HG03108 (cell line): ENCODE measurements at regions not wholly inside any gene's neighbourhood (a gene's known extent, or its start where the extent isn't known, plus 50 kb on each side); places are given as distances from the start of the nearest gene placed in this dataset.

Experiments
- ATAC-seq: cut with Tn5 transposase; IDR thresholded peaks from one replicate; pipeline ENCODE4 v1.9.1; 2021; ENCODE audit warnings: moderate library complexity; ENCODE audit not compliant: unreplicated experiment

DNA sequence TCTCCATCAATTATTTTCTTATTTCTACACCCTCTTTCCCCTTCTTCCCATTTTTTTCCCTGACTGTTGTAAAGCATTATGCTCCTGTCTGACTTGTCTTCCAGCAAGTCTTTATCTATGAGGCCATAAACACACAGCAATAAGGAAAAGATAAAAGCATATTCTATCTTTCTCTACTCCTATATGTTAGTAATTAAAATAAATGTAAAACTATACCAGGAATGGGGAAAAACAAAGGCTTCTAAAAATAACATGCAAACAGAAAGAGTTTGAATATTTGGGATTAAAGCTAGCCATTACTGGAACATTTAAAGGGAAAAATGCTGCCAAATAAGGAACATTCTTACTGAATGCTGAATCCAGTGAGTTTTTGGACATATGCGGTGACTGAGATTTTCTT lies 471.7 kb upstream of the HS3ST1 start:
- ATAC-seq, result no peak

DNA sequence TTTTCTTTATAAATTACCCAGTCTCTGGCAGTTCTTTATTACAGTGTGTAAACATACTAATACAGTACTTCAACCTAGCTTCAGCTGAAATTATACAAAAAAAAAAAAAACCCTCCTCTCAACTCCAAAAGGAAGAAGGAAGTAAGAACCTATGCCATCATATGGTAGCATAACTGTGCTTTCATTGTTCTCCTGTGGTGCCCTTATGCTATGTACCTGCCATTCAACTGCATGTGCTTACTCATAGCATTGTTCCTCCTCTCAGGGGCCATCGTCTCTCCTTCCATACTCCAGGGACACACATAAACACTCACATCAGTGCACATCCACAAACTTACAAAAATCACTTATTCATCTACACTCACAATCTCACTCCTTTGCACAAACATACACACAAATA lies 470.1 kb upstream of the HS3ST1 start:
- no peak for ATAC-seq

DNA sequence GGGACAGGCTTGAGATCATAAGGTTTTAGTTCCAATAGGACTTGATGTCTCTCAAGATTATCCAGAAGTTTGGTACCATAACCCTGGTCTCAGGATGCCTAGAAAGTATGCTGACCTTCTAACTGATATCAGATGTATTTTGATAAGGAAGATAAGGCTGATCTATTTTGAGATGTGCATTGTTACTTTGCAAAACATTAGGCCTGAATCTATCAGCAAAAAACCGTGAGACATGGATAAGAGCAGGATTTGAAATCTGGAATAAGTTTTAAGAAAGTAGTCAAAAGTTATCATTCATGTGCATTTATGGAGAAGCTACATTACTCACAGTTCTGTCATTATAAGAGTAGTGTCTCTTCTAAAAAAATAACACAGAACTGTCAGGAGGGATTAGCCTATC lies 467.1 kb upstream of the HS3ST1 start:
- no peak for ATAC-seq

DNA sequence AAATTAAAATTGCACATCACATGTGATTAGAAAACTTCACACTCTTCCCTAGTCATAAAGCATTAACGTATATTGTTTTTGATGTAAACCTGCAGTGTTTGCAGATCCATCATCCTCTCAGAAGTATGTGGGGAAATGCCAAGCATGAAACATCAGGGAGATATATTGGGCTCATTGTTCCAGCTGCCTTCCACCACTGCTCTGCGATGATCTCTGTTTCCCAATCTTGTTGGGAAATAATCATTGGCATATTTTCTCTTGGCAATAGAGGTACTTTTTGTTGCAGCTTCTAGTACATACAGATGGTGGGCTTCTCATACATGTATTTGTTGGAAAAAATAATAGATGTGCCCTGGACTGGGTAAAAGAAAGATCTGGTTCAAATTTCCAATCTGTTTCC lies 466.3 kb upstream of the HS3ST1 start:
- ATAC-seq, result no peak

DNA sequence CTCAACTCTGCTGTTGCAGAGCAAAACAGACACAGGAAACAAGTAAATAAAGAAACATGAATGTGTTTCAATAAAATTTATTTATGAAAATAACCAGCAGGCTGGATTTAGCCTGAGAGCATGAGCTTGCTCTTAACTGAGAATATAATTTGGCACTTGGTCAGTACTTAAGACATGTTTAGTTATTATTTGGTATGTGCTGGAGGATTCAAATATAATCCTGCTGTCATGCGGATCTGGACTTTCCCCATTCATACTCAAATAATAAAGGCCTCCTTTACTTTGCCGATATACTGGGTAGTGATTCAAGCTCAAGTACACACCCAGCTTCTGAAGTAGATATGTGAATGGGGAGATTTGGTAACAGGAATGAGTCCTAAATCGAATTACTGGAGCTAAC lies 465.5 kb upstream of the HS3ST1 start:
- ATAC-seq, result no peak

DNA sequence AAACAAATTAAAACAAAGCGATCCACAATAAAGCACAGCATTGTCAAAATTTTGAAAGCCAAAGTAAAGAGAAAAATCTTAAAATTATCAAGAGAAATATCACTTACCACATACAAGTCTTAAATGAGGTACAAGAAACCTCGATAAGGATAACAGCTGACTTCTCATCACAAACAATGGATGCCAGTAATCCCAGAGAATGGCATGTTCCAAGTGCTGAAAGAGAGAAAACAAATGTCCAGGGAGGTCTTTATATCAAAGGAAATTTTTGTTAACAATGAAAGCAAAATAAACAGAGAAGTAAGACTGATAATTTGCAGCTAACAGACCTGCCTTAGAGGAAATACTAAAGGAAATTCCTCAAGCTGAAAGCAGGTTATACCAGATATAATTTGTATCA lies 460.4 kb upstream of the HS3ST1 start:
- no peak for ATAC-seq

DNA sequence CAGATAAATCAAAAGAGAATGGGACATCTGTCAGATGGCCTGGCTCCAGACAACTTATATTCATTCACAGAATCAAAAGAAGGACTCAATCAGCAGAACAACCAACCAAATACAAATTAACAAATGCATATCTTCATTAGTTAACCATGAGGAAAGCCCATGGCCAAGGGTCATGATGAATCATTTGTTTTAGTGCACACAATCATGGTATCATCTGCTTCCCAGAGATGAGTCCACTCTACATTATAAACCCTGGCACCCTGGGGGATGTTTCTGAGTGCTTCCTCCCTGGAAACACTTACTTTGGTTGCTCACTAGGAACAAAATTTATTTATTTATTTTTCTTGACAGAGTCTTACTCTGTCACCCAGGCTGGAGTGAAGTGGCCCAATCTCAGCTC lies 453.3 kb upstream of the HS3ST1 start:
- ATAC-seq, result no peak

DNA sequence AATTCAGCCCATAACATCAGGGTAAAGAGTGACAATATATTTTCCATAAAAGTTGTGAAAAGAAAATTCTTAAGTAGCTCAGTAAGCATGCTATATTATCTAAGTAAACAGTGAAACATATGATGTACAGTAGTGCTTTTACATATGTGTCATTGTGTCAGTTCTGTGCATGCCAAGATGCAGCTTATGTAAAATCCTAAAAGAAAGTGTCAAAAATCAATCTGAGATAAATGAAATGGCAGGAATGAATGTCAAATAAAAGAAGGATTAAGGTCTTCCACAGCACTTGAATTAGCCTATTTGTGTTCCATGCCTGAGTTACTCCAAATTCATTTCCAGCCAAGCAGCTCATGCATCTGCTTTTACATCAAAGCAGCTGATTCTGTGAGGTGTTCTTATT lies 452.7 kb upstream of the HS3ST1 start:
- ATAC-seq, result no peak

DNA sequence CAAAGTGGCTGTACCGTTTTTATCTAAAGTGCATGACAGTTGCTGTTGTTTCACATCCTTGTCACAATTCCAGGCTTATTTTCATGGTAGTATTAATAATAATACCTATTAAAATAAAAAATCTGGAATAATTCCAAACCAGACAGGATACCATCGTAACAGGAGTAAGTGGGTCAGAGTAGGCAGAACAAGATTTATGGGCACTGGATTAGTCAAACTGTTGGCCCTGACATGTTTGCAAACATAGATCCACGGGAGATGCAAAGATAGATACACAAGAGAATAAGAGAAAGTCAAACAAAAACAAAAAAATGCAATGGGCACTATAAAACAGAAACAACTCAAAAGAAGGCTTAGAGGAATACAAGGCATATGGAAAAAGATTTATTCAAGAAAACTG lies 449.5 kb upstream of the HS3ST1 start:
- ATAC-seq, result no peak

DNA sequence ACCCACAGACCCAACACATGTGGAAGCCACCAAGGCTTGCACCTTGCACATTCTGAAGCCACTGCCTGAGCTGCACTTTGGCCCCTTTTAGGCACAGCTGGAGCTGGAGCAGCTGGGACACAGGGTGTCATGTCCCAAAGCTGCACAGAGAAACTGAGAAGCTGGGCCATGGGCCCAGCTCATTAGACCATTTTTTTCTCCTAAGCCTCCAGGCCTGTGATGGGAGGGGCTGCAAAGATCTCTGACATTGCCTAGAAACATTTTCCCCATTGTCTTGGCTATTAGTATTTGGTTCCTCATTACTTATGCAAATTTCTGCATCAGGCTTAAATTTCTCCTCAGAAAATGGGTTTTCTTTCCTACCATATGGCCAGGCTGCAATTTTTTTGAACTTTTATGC lies 447.4 kb upstream of the HS3ST1 start:
- no peak for ATAC-seq

DNA sequence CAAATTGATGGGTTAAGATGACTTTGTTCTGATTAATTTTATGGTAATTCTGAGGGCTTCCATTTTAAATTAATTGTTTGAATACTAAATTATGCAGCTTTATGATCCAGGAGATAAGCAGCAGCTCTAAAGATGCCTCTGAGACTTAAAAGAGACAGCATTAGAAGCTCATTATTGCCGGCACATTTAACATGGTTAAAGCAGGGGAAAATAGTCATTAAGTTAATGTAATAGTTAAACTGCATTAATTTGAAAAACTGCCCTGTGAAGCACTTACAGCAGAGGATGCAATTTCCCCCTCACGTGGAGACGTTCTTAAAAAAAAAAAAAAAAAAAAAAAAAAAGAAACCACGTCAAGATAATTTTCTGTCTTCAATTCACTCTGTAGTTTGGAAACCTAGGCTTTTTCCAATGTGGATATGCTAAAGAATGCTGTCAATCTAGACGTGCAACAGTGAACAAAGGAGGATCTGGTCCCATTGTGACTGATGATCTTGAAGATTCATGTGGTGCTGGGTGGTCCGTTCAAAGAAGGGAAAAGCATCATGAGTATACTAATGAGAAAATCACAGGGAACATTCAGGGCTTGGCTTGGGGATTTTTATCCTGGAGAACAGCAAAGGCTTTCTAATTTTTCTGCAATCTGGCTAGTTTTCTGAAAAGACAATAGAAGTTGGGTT lies 440.6 kb upstream of the HS3ST1 start:
- no peak for ATAC-seq

DNA sequence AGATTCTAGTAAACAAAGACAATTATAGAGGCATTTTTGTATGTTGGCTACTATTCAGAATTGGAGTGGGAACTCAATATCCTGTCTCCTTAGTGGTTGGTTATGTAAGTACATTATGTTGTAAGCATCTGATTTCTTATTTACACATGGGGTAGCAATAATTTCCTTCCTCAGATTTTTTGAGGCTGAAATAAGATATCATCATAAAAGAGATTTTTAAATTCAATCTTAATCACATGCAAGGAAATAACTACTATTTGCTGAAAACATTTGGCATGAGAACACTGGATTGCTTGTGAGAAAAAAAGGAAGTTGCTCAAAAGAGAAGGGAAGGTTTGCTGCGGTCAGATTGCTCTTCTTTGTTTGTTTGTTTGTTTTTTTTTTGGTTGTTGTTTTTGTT lies 437.7 kb upstream of the HS3ST1 start:
- no peak for ATAC-seq

DNA sequence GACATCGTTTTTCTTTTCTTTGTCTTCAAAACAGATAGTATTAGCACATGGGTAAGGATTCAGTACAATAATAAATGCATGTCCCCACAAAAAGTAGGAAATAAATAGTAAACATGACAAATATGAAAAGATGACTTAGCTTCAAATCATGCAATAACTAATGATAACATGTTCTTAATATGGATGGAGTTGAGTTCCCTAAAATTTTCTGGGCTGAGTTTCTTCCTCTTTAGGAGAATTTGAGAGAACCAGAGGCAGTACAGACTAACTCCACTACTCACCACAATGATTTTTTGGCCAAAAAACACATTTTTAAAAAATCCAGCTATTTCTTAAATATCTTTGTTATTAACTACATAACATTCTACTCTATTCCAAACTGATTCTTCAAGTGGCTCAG lies 432.3 kb upstream of the HS3ST1 start:
- ATAC-seq, result no peak

DNA sequence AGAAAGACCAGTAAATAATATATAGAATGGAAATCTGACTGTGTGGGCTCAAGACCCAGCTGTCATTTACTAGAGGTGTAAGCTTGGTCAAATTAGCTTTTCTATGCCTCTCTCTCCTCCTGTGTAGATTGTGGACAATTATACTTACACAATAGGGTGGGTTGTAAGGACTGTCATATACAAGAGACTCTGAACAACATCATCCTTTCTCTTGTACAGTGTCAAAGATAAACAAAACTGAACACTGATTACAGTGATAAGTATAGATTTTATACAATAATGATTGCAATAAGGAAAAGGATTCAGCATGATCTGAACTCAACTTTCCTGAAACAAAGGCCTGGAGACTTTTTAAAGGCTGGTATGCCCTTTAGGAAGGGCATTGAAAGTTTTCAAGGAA lies 429.2 kb upstream of the HS3ST1 start:
- ATAC-seq, result no peak

DNA sequence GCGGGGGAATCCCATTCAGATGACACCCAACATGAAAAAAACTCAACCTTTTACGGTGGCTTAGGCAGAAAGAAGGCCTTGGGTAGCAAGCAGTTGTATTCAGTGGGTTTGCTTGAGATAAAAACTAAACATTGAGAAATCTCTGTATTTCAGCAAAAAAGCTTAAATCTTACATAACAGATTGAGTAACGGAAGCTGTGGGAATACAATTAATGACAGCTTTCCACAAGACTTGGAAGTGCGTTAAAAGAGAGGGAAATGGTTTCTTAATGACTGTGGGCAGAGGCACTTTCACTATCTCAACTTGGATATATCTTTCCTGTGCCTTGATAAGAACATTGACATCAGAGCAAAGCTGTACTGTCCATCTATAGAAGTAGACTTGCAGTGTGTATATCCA lies 418.5 kb upstream of the HS3ST1 start:
- no peak for ATAC-seq

DNA sequence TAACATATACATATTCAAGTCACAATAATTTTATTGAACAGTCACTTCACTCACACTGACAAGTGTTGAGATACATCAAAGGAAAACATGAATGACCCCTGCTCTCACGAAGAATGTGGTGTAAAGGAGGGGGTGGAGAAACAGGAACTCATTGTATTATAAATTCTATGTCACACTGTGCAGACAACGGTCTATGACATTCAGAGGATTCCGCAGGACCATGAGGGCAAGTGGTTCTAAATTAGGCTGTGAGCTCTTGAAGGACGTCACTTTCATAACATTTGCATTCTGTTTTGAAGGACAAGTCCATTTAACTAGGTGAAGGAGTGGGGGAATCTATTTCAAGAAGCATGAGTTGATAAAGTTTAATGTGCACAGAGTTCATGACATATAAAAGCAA lies 415.2 kb upstream of the HS3ST1 start:
- ATAC-seq, result no peak

DNA sequence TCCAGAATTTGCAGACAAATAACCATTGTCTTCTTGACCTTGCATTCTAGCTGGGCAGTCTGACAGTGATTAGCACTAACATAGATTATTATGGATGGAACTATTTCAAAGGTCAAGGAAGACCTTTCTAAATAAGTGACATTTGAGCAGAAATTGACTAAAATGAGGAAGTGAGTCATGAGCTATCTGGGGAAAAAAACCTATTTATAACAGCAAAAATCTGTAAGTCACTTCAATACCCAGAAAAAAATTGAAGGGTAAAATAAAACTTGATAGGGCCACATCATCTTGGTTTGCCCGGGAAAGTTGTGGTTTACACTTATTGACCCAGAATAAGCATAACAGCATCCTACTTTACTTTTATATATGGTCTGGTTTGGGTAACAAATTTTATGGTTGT lies 414.6 kb upstream of the HS3ST1 start:
- no peak for ATAC-seq

DNA sequence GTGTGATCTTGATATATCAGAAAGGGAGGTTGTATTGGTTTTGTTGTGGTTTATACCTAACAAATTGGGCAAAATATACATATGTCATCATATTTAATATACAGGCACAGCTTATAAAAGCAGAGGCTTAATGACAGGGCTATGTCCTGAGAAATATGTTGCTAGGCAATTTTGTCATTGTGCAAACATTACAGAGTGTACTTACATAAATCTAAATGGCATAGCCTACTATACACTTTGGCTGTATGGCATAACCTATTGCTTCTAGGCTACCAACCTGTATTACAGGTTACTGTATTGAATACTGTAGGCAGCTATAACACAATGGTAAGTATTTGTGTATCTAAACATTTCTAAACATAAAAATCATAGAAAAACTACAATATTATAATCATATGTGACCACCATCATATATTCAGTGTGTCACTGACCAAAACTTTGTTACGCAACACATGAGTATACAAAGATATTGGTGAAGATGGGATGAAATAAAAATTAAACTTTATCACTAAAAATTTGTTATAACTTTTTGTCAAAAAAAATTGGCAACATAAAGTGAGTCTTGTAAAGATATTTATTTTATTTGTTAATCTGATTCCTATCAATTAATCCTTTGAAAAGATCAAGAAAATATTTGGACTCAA lies 414.0 kb upstream of the HS3ST1 start:
- no peak for ATAC-seq

DNA sequence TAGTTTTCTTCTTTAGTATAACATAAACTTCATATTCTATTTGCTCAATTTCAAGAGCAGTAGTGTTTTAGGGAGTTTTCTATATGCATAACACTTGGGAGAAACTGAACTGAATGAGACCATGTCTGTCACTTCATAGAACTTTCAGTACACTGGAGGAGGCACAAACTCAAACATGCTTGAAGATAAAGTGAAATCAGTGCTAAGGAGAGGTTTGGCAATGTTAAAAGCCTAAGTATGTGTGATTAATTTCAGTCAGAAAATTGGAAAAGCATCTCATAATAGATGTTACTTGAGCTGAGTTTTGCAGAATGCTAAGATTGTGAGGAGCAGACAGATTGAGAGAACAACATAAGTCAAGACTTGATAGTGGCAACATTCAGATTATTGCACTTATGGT lies 411.2 kb upstream of the HS3ST1 start:
- no peak for ATAC-seq

DNA sequence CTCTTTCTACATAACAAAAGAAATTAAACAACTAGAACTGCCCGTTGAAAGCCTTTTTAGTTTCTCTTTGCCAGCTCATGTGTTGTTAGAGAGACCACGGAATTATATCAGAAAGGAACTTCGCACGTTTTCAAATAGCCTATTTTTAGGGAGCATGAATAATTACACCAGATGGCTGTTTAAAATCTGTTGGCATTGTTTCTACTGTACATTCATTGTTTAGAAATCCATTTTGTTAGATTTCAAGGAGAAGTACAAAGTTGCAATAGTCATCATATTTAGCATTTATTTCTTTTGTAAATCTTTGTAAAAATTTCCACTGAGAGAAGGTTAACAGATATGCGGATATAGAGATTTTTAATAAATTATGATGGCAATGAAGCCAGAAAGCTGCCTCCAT lies 403.0 kb upstream of the HS3ST1 start:
- ATAC-seq, result no peak

DNA sequence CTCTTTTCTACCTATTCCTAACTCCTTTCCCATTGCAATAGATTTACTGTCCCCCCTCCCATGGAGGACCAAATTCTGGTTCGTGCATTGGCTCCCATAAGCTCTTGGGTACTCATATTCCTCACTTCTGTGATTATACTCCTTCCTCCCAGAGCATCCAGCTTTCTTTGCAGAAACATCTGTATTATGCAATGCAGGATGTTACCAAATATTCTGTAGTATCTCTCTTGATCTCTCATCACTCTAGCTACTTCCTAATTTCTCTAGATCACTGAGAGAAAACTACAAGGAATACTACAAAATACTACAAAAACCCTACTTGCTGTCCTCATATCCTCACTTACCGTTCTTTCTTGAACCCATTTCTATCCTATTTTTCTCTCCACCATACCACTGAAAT lies 395.9 kb upstream of the HS3ST1 start:
- no peak for ATAC-seq

DNA sequence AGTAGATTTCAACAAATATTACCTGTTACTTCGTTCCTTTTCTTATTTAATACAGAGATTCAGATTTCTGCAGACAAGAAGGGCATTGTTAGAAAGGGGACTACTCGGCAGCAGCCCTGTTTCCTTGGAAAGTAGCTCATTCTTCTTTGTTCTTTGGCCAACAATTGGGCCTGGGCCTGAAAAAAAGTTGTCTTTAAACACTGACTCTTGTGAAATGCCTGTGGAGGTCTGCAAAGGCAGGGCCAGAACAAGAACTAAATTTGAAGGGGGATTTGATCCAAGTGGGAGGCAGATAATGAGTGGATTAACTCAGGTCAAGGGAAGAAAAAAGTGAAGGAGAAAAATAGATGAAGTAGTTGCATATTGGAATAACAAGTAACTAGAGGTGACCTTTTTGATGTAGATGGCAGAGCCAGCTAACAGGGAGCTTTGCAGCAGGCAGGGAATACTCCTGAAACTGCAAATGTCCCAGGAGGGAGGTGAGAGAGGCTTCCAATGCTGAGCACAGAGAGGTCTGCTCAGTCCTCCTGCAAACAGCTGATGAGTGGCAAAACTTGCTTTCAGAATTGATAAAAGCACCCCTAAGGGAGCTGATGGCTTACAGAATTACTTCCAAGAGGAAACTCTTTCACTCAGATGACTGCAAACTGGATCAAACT lies 393.2 kb upstream of the HS3ST1 start:
- no peak for ATAC-seq

DNA sequence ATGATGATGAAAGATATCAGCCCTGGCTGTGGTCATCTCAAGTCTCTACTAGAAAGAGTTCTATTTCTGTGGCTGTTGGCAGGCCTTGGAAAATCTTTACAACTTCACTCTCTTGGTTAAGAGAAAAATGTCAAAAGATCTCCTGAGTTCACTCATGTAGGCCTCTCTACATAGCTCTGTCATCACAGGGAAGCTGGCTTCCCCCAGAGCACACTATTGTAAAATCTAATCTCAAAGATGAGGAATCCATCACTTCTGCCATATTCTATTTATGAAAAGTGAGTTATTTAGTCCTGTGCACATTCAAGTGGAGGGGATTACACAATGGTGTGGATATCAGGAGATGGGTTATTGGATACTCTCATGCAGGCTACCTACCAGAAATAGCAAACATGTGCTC lies 388.4 kb upstream of the HS3ST1 start:
- ATAC-seq, result no peak
